Bronchial epithelial cell (primary cell): ENCODE measurements at regions not wholly inside any gene's neighbourhood (a gene's known extent, or its start where the extent isn't known, plus 50 kb on each side); places are given as distances from the start of the nearest gene placed in this dataset.

Experiments
- DNase-seq: peaks from one replicate; pipeline ENCODE4 v3.0.0-alpha.2; 2010; ENCODE audit warnings: low read depth
- FAIRE-seq: peaks from 2 replicates; lab custom pipeline; 2011; peaks lifted over from hg19 to GRCh38; lab: Jason Lieb, UNC
- H3K27me3 ChIP-seq: 2 replicates; pipeline ENCODE4 v1.5.1; 2011; ENCODE audit warnings: low read length; ENCODE audit not compliant: control insufficient read depth, insufficient read depth
- H3K36me3 ChIP-seq: 2 replicates; pipeline ENCODE4 v1.5.1; 2011; ENCODE audit warnings: low read length; ENCODE audit not compliant: control insufficient read depth, insufficient read depth
- H3K4me3 ChIP-seq: 2 replicates; pipeline ENCODE4 v1.5.1; 2011; ENCODE audit warnings: mild to moderate bottlenecking, low read depth, low read length, control low read depth
- CTCF ChIP-seq: IDR thresholded peaks from 2 replicates; pipeline ENCODE4 v1.5.1; 2011; ENCODE audit warnings: mild to moderate bottlenecking, moderate library complexity, low read length, control low read depth, inconsistent platforms; ENCODE audit not compliant: insufficient read depth, severe bottlenecking

- H3K36me3 ChIP-seq: no peaks in the 10 kb centered on the region
- no peak overlapping the region for H3K4me3 ChIP-seq
- no peak for DNase-seq
- TF ChIP-seq CTCF: no peak
- no peaks in the 10 kb centered on the region for H3K27me3 ChIP-seq
- no peak for FAIRE-seq
Observed at GRCh38 chr13:88424463-88424862, 753.3 kb downstream of the SLITRK5 start.

GRCh38 chr13:88426661-88427060, 755.5 kb downstream of the SLITRK5 start:
- TF ChIP-seq CTCF: no peak
- no peak for DNase-seq
- FAIRE-seq: no peak

GRCh38 chr13:88429862-88430261, 758.7 kb downstream of the SLITRK5 start:
- DNase-seq (no peak), FAIRE-seq (no peak)
- Histone ChIP-seq H3K27me3 (no peaks in the 10 kb centered on the region), H3K4me3 (no peak overlapping the region), H3K36me3 (no peaks in the 10 kb centered on the region)
- no peak for TF ChIP-seq CTCF

More at GRCh38 chr13:88426661-88427060, 755.5 kb downstream of the SLITRK5 start:
- Histone ChIP-seq H3K27me3 (no peaks in the 10 kb centered on the region), H3K36me3 (no peaks in the 10 kb centered on the region), H3K4me3 (no peak overlapping the region)

- DNase-seq: no peak
- no peak overlapping the region for H3K4me3 ChIP-seq
- no peaks in the 10 kb centered on the region for H3K27me3 ChIP-seq
- H3K36me3 ChIP-seq: no peaks in the 10 kb centered on the region
- no peak for FAIRE-seq
- no peak for TF ChIP-seq CTCF
Observed at GRCh38 chr13:88434953-88435352, 763.8 kb downstream of the SLITRK5 start.

GRCh38 chr13:88436974-88437373, 765.8 kb downstream of the SLITRK5 start:
- TF ChIP-seq CTCF: no peak
- Histone ChIP-seq H3K4me3 (no peak overlapping the region), H3K27me3 (no peaks in the 10 kb centered on the region), H3K36me3 (no peaks in the 10 kb centered on the region)
- FAIRE-seq (no peak), DNase-seq (no peak)

GRCh38 chr13:88450515-88450914, 779.3 kb downstream of the SLITRK5 start:
- no peak for TF ChIP-seq CTCF
- DNase-seq (no peak), FAIRE-seq (no peak)
- H3K36me3 ChIP-seq: no peaks in the 10 kb centered on the region
- no peaks in the 10 kb centered on the region for H3K27me3 ChIP-seq
- no peak overlapping the region for H3K4me3 ChIP-seq
